GM21360 (cell line): ENCODE measurements at regions not wholly inside any gene's neighbourhood (a gene's known extent, or its start where the extent isn't known, plus 50 kb on each side); places are given as distances from the start of the nearest gene placed in this dataset.

Experiments
- ATAC-seq: cut with Tn5 transposase; IDR thresholded peaks from one replicate; pipeline ENCODE4 v1.9.1; 2021; ENCODE audit warnings: mild to moderate bottlenecking, moderate library complexity; ENCODE audit not compliant: unreplicated experiment

GRCh38 chr2:19810148-19810547 lies 91.6 kb downstream of the TTC32 start:
- ATAC-seq: peak; percentile 58

- ATAC-seq: no peak
These were observed 92.6 kb downstream of the TTC32 start for GRCh38 chr2:19809206-19809605.

GRCh38 chr2:19807866-19808265 lies 93.9 kb downstream of the TTC32 start:
- no peak for ATAC-seq

- ATAC-seq: no peak
These were observed 94.4 kb downstream of the TTC32 start for GRCh38 chr2:19807346-19807745.

GRCh38 chr2:19806591-19806990 lies 95.2 kb downstream of the TTC32 start:
- ATAC-seq: no peak

- no peak for ATAC-seq
These were observed 95.7 kb downstream of the TTC32 start for GRCh38 chr2:19806131-19806530.

GRCh38 chr2:19805266-19805665 lies 96.5 kb downstream of the TTC32 start:
- ATAC-seq: no peak

GRCh38 chr2:19804639-19805260 lies 97.0 kb downstream of the TTC32 start:
- ATAC-seq: no peak

GRCh38 chr2:19802086-19802841 lies 99.5 kb downstream of the TTC32 start:
- no peak for ATAC-seq

- no peak for ATAC-seq
These were observed 100.3 kb downstream of the TTC32 start for GRCh38 chr2:19801367-19802080.

GRCh38 chr2:19800796-19801195 lies 101.0 kb downstream of the TTC32 start:
- ATAC-seq: no peak

- no peak for ATAC-seq
These were observed 101.7 kb downstream of the TTC32 start for GRCh38 chr2:19799881-19800780.

- ATAC-seq: no peak
These were observed 103.9 kb downstream of the TTC32 start for GRCh38 chr2:19797871-19798270.

- no peak for ATAC-seq
These were observed 104.5 kb downstream of the TTC32 start for GRCh38 chr2:19797243-19797810.

GRCh38 chr2:19796035-19796695 lies 105.6 kb downstream of the TTC32 start:
- no peak for ATAC-seq

GRCh38 chr2:19793132-19793750 lies 108.5 kb downstream of the TTC32 start:
- no peak for ATAC-seq

GRCh38 chr2:19790291-19790690 lies 111.5 kb downstream of the TTC32 start:
- ATAC-seq: no peak

- ATAC-seq: no peak
These were observed 114.6 kb downstream of the TTC32 start for GRCh38 chr2:19787134-19787533.

GRCh38 chr2:19786408-19787058 lies 115.2 kb downstream of the TTC32 start:
- peak; percentile 77 for ATAC-seq
